Naive B cell (primary cell): ENCODE measurements at regions not wholly inside any gene's neighbourhood (a gene's known extent, or its start where the extent isn't known, plus 50 kb on each side); places are given as distances from the start of the nearest gene placed in this dataset.

Source experiments
- ATAC-seq, 2 donors: fragments of 150-1000 bp; cut with Tn5 transposase; 2 replicates each; pipeline ENCODE4 v1.10.0; 2021; ENCODE audit warnings: low read depth in 2 of 2, mild to moderate bottlenecking in 2 of 2, moderate library complexity in 2 of 2
- DNase-seq: peaks from one replicate; pipeline ENCODE4 v3.0.0; 2022
- H3K27ac Mint-ChIP-seq, 6 donors: one replicate each; pipeline ENCODE4 v1.8.0; 2020 to 2022; ENCODE audit warnings: mild to moderate bottlenecking in 6 of 6, mixed read lengths in 6 of 6, moderate library complexity in 5 of 6, inconsistent platforms in 2 of 6
- H3K27me3 Mint-ChIP-seq, 3 donors: one replicate each; pipeline ENCODE4 v1.8.0; 2021 to 2022; ENCODE audit warnings: mixed read lengths in 3 of 3, mild to moderate bottlenecking in 1 of 3
- H3K36me3 Mint-ChIP-seq, 2 donors: one replicate each; pipeline ENCODE4 v1.8.0; 2020 to 2022; ENCODE audit warnings: mixed read lengths in 2 of 2, inconsistent platforms in 1 of 2, mild to moderate bottlenecking in 1 of 2
- H3K4me1 Mint-ChIP-seq, 3 donors: one replicate each; pipeline ENCODE4 v1.8.0; 2020 to 2022; ENCODE audit warnings: mixed read lengths in 3 of 3, inconsistent platforms in 1 of 3, mild to moderate bottlenecking in 1 of 3, moderate library complexity in 1 of 3
- H3K4me3 Mint-ChIP-seq, 8 donors: one replicate each; pipeline ENCODE4 v1.8.0; 2020 to 2022; ENCODE audit warnings: mild to moderate bottlenecking in 8 of 8, mixed read lengths in 8 of 8, moderate library complexity in 8 of 8, inconsistent platforms in 2 of 8
- H3K9me3 Mint-ChIP-seq, 7 donors: one replicate each; pipeline ENCODE4 v1.8.0; 2020 to 2022; ENCODE audit warnings: mixed read lengths in 7 of 7, mild to moderate bottlenecking in 5 of 7, inconsistent platforms in 2 of 7, moderate library complexity in 1 of 7

GRCh38 chr14:99066378-99066777 is 205.6 kb downstream of the BCL11B start:
- DNase-seq, result no peak
- Mint-ChIP-seq H3K36me3 (peaks cover 0 to 8% of the 10 kb centered on the region in 2 donors), H3K9me3 (peaks cover 2 to 12% (median 6%) of the 10 kb centered on the region in 7 donors), H3K27ac (no peak overlapping the region), H3K4me3 (no peak overlapping the region), H3K27me3 (no peaks in the 10 kb centered on the region), H3K4me1 (no peaks in the 10 kb centered on the region)
- ATAC-seq, result no peak

- DNase-seq (no peak), ATAC-seq (no peak)
- Mint-ChIP-seq H3K36me3 (peaks cover 0 to 8% of the 10 kb centered on the region in 2 donors), H3K4me3 (no peak overlapping the region), H3K4me1 (no peaks in the 10 kb centered on the region), H3K9me3 (peaks cover 2 to 17% (median 7%) of the 10 kb centered on the region in 7 donors), H3K27ac (no peak overlapping the region), H3K27me3 (no peaks in the 10 kb centered on the region)
Measured at GRCh38 chr14:99067141-99067920, 204.7 kb downstream of the BCL11B start.

GRCh38 chr14:99067927-99068326 is 204.1 kb downstream of the BCL11B start:
- no peak overlapping the region for H3K27ac Mint-ChIP-seq
- peaks cover 2 to 21% (median 7%) of the 10 kb centered on the region in 7 donors for H3K9me3 Mint-ChIP-seq
- H3K4me1 Mint-ChIP-seq, result no peaks in the 10 kb centered on the region
- DNase-seq (no peak), ATAC-seq (no peak)
- no peak overlapping the region for H3K4me3 Mint-ChIP-seq
- no peaks in the 10 kb centered on the region for H3K27me3 Mint-ChIP-seq
- H3K36me3 Mint-ChIP-seq, result peaks cover 0 to 8% of the 10 kb centered on the region in 2 donors

- peaks cover 2 to 21% (median 8%) of the 10 kb centered on the region in 7 donors for H3K9me3 Mint-ChIP-seq
- H3K4me1 Mint-ChIP-seq, result no peaks in the 10 kb centered on the region
- no peak for DNase-seq
- ATAC-seq, result no peak
- H3K36me3 Mint-ChIP-seq, result peaks cover 0 to 8% of the 10 kb centered on the region in 2 donors
- H3K27me3 Mint-ChIP-seq, result no peaks in the 10 kb centered on the region
- H3K4me3 Mint-ChIP-seq, result no peak overlapping the region
- H3K27ac Mint-ChIP-seq, result no peak overlapping the region
Measured at GRCh38 chr14:99069946-99070345, 202.1 kb downstream of the BCL11B start.

- no peak overlapping the region for H3K4me3 Mint-ChIP-seq
- no peak for ATAC-seq
Measured at GRCh38 chr14:99072433-99072832, 199.6 kb downstream of the BCL11B start.

GRCh38 chr14:99072956-99073355 is 199.0 kb downstream of the BCL11B start:
- no peak for DNase-seq
- Mint-ChIP-seq H3K36me3 (peaks cover 0 to 8% of the 10 kb centered on the region in 2 donors), H3K4me1 (no peaks in the 10 kb centered on the region), H3K27ac (no peak overlapping the region), H3K4me3 (no peak overlapping the region), H3K27me3 (no peaks in the 10 kb centered on the region), H3K9me3 (peaks cover 2 to 21% (median 10%) of the 10 kb centered on the region in 7 donors)
- ATAC-seq, result no peak

More at GRCh38 chr14:99072433-99072832, 199.6 kb downstream of the BCL11B start:
- no peaks in the 10 kb centered on the region for H3K4me1 Mint-ChIP-seq
- H3K9me3 Mint-ChIP-seq, result peaks cover 2 to 21% (median 10%) of the 10 kb centered on the region in 7 donors
- peaks cover 0 to 8% of the 10 kb centered on the region in 2 donors for H3K36me3 Mint-ChIP-seq
- no peak overlapping the region for H3K27ac Mint-ChIP-seq
- DNase-seq, result no peak
- H3K27me3 Mint-ChIP-seq, result no peaks in the 10 kb centered on the region

GRCh38 chr14:99073431-99073830 is 198.6 kb downstream of the BCL11B start:
- no peak overlapping the region for H3K27ac Mint-ChIP-seq
- no peaks in the 10 kb centered on the region for H3K4me1 Mint-ChIP-seq
- peaks cover 0 to 8% of the 10 kb centered on the region in 2 donors for H3K36me3 Mint-ChIP-seq
- no peaks in the 10 kb centered on the region for H3K27me3 Mint-ChIP-seq
- no peak for ATAC-seq
- peaks cover 0 to 21% (median 11%) of the 10 kb centered on the region in 7 donors for H3K9me3 Mint-ChIP-seq
- DNase-seq, result no peak
- no peak overlapping the region for H3K4me3 Mint-ChIP-seq

GRCh38 chr14:99075061-99075460 is 196.9 kb downstream of the BCL11B start:
- H3K4me3 Mint-ChIP-seq, result no peak overlapping the region
- H3K27ac Mint-ChIP-seq, result no peak overlapping the region
- no peaks in the 10 kb centered on the region for H3K4me1 Mint-ChIP-seq
- DNase-seq (no peak), ATAC-seq (no peak)
- H3K9me3 Mint-ChIP-seq, result peaks cover 4 to 21% (median 14%) of the 10 kb centered on the region in 7 donors
- H3K27me3 Mint-ChIP-seq, result no peaks in the 10 kb centered on the region
- peaks cover 0 to 5% of the 10 kb centered on the region in 2 donors for H3K36me3 Mint-ChIP-seq

- Mint-ChIP-seq H3K27me3 (no peaks in the 10 kb centered on the region), H3K27ac (no peak overlapping the region), H3K9me3 (peaks cover 7 to 18% (median 15%) of the 10 kb centered on the region in 7 donors), H3K4me1 (no peaks in the 10 kb centered on the region), H3K36me3 (no peaks in the 10 kb centered on the region), H3K4me3 (no peak overlapping the region)
- ATAC-seq, result no peak
- no peak for DNase-seq
Measured at GRCh38 chr14:99075771-99076375, 196.1 kb downstream of the BCL11B start.

GRCh38 chr14:99077076-99077843 is 194.7 kb downstream of the BCL11B start:
- peaks cover 4 to 15% (median 7%) of the 10 kb centered on the region in 7 donors for H3K9me3 Mint-ChIP-seq
- ATAC-seq (no peak), DNase-seq (no peak)
- H3K36me3 Mint-ChIP-seq, result no peaks in the 10 kb centered on the region
- no peak overlapping the region for H3K27ac Mint-ChIP-seq
- H3K4me3 Mint-ChIP-seq, result no peak overlapping the region
- no peaks in the 10 kb centered on the region for H3K4me1 Mint-ChIP-seq
- H3K27me3 Mint-ChIP-seq, result no peaks in the 10 kb centered on the region

GRCh38 chr14:99077844-99078236 is 194.2 kb downstream of the BCL11B start:
- DNase-seq (no peak), ATAC-seq (no peak)
- Mint-ChIP-seq H3K27me3 (no peaks in the 10 kb centered on the region), H3K36me3 (no peaks in the 10 kb centered on the region), H3K4me1 (no peaks in the 10 kb centered on the region), H3K9me3 (peaks cover 0 to 17% (median 7%) of the 10 kb centered on the region in 7 donors), H3K4me3 (no peak overlapping the region), H3K27ac (no peak overlapping the region)

GRCh38 chr14:99078426-99078825 is 193.6 kb downstream of the BCL11B start:
- no peaks in the 10 kb centered on the region for H3K36me3 Mint-ChIP-seq
- H3K27ac Mint-ChIP-seq, result no peak overlapping the region
- ATAC-seq, result no peak
- H3K27me3 Mint-ChIP-seq, result no peaks in the 10 kb centered on the region
- no peak for DNase-seq
- H3K4me3 Mint-ChIP-seq, result no peak overlapping the region
- peaks cover 0 to 18% (median 7%) of the 10 kb centered on the region in 7 donors for H3K9me3 Mint-ChIP-seq
- H3K4me1 Mint-ChIP-seq, result no peaks in the 10 kb centered on the region

- DNase-seq (no peak), ATAC-seq (no peak)
- H3K27ac Mint-ChIP-seq, result no peak overlapping the region
- H3K9me3 Mint-ChIP-seq, result peaks cover 4 to 20% (median 9%) of the 10 kb centered on the region in 7 donors
- no peaks in the 10 kb centered on the region for H3K27me3 Mint-ChIP-seq
- no peaks in the 10 kb centered on the region for H3K36me3 Mint-ChIP-seq
- no peak overlapping the region for H3K4me3 Mint-ChIP-seq
- no peaks in the 10 kb centered on the region for H3K4me1 Mint-ChIP-seq
Measured at GRCh38 chr14:99079061-99079727, 192.8 kb downstream of the BCL11B start.
